MM.1S (cell line): ENCODE measurements at regions not wholly inside any gene's neighbourhood (a gene's known extent, or its start where the extent isn't known, plus 50 kb on each side); places are given as distances from the start of the nearest gene placed in this dataset.
"Not testable (repeated sequence)": the region's sequence is repeated elsewhere in the genome, so short reads cannot be mapped to it uniquely, and the experiment has no call there.

Experiments
- DNase-seq: peaks from one replicate; pipeline ENCODE4 v3.0.0-alpha.2; 2015
- H2AFZ ChIP-seq: fragments of 300-600 bp; sonication (generic); 2 replicates; pipeline ENCODE4 v1.6.0; 2016; ENCODE audit warnings: antibody characterized with exemption, low read length
- H3F3A ChIP-seq: fragments of 300-600 bp; sonication (generic); 2 replicates; pipeline ENCODE4 v1.6.1; 2016; ENCODE audit warnings: mild to moderate bottlenecking, antibody characterized with exemption, low read length, moderate library complexity, mixed read lengths; ENCODE audit not compliant: insufficient read depth
- H3K27ac ChIP-seq: fragments of 300-600 bp; sonication (generic); 2 replicates; pipeline ENCODE4 v1.5.1; 2016; ENCODE audit warnings: mild to moderate bottlenecking, low read length
- H3K27me3 ChIP-seq: fragments of 300-600 bp; sonication (generic); replicated peaks from 2 replicates; pipeline ENCODE4 v1.6.0; 2016; ENCODE audit warnings: low read length; ENCODE audit not compliant: insufficient read depth
- H3K36me3 ChIP-seq: fragments of 300-600 bp; sonication (generic); replicated peaks from 2 replicates; pipeline ENCODE4 v1.6.1; 2016; ENCODE audit warnings: mild to moderate bottlenecking, low read length, mixed read lengths; ENCODE audit not compliant: insufficient read depth
- H3K4me1 ChIP-seq: fragments of 300-600 bp; sonication (generic); 2 replicates; pipeline ENCODE4 v1.6.1; 2016; ENCODE audit warnings: low read length, mixed read lengths
- H3K4me2 ChIP-seq: fragments of 300-600 bp; sonication (generic); 2 replicates; pipeline ENCODE4 v1.6.0; 2016; ENCODE audit warnings: low read depth, low read length
- H3K4me3 ChIP-seq: fragments of 300-600 bp; sonication (generic); 2 replicates; pipeline ENCODE4 v1.5.1; 2016; ENCODE audit warnings: low read length, mixed read lengths
- H3K79me2 ChIP-seq: fragments of 300-600 bp; sonication (generic); 2 replicates; pipeline ENCODE4 v1.6.1; 2016; ENCODE audit warnings: mixed run types, low read length, mixed read lengths
- H3K9ac ChIP-seq: fragments of 300-600 bp; sonication (generic); 2 replicates; pipeline ENCODE4 v1.6.1; 2016; ENCODE audit warnings: low read length, mixed read lengths
- H3K9me2 ChIP-seq: fragments of 300-600 bp; sonication (generic); replicated peaks from 2 replicates; pipeline ENCODE4 v1.6.1; 2016; ENCODE audit warnings: mild to moderate bottlenecking, low read length, mixed read lengths; ENCODE audit not compliant: insufficient read depth
- H3K9me3 ChIP-seq: fragments of 300-600 bp; sonication (generic); replicated peaks from 2 replicates; pipeline ENCODE4 v1.6.1; 2016; ENCODE audit warnings: mild to moderate bottlenecking, low read length, mixed read lengths; ENCODE audit not compliant: insufficient read depth
- H4K20me1 ChIP-seq: fragments of 300-600 bp; sonication (generic); 2 replicates; pipeline ENCODE4 v1.6.1; 2016; ENCODE audit warnings: mild to moderate bottlenecking, low read length, moderate library complexity, mixed read lengths; ENCODE audit not compliant: insufficient read depth
- CTCF ChIP-seq: fragments of 300-600 bp; sonication (generic); IDR thresholded peaks from 2 replicates; pipeline ENCODE4 v1.5.1; 2016; ENCODE audit warnings: antibody characterized with exemption, low read length, mixed read lengths
- EZH2 ChIP-seq: fragments of 300-600 bp; sonication (generic); optimal IDR thresholded peaks from 2 replicates; pipeline ENCODE3; 2017; ENCODE audit warnings: low read depth, mild to moderate bottlenecking, antibody characterized with exemption, low read length, mixed read lengths
- EZH2phosphoT487 ChIP-seq: fragments of 300-600 bp; sonication (generic); IDR thresholded peaks from 2 replicates; pipeline ENCODE4 v1.6.1; 2018; ENCODE audit warnings: antibody characterized with exemption, low read length

- no peak overlapping the region for H2AFZ ChIP-seq
- H3K36me3 ChIP-seq, result no peaks in the 10 kb centered on the region
- peaks cover 31% of the 10 kb centered on the region for H3K4me1 ChIP-seq
- no peaks in the 10 kb centered on the region for H4K20me1 ChIP-seq
- H3K4me2 ChIP-seq, result no peak overlapping the region
- H3K27me3 ChIP-seq, result no peaks in the 10 kb centered on the region
- H3K9me3 ChIP-seq, result no peaks in the 10 kb centered on the region
- no peak overlapping the region for H3K27ac ChIP-seq
- no peak overlapping the region for H3K4me3 ChIP-seq
- TF ChIP-seq EZH2phosphoT487 (no peak), EZH2 (no peak), CTCF (no peak)
- H3K9ac ChIP-seq, result no peak overlapping the region
- peaks cover 3% of the 10 kb centered on the region; the same call in 1 of the 2 replicates for H3F3A ChIP-seq
- H3K9me2 ChIP-seq, result no peaks in the 10 kb centered on the region
- no peaks in the 10 kb centered on the region for H3K79me2 ChIP-seq
- no peak for DNase-seq
Observed at GRCh38 chr12:27863839-27864238, 83.8 kb upstream of the MANSC4 start.

- Histone ChIP-seq H3K4me2 (peak overlapping the region; percentile 20; the same call in 1 of the 2 replicates), H3K9me3 (no peaks in the 10 kb centered on the region), H3K27me3 (no peaks in the 10 kb centered on the region), H3K27ac (peak overlapping the region; percentile 68), H3K9me2 (no peaks in the 10 kb centered on the region), H3K4me1 (peaks cover 31% of the 10 kb centered on the region), H3K4me3 (no peak overlapping the region), H4K20me1 (no peaks in the 10 kb centered on the region), H3F3A (peaks cover 3% of the 10 kb centered on the region; the same call in 1 of the 2 replicates), H2AFZ (0 out of 2 replicates have a peak overlapping the region, but pooled peaks have one; percentile 8), H3K36me3 (no peaks in the 10 kb centered on the region), H3K79me2 (no peaks in the 10 kb centered on the region), H3K9ac (0 out of 2 replicates have a peak overlapping the region, but pooled peaks have one; percentile 12)
- DNase-seq, result peak; percentile 90
- no peak for TF ChIP-seq EZH2
- TF ChIP-seq EZH2phosphoT487, result no peak
- TF ChIP-seq CTCF, result no peak
Observed at GRCh38 chr12:27861428-27862167, 81.6 kb upstream of the MANSC4 start.

GRCh38 chr12:27859648-27860047 lies 79.6 kb upstream of the MANSC4 start:
- Histone ChIP-seq H3K79me2 (no peaks in the 10 kb centered on the region), H3K9ac (no peak overlapping the region), H3F3A (peaks cover 3% of the 10 kb centered on the region; the same call in 1 of the 2 replicates), H3K4me3 (no peak overlapping the region), H3K4me1 (peaks cover 31% of the 10 kb centered on the region), H3K4me2 (no peak overlapping the region), H3K9me2 (no peaks in the 10 kb centered on the region), H4K20me1 (no peaks in the 10 kb centered on the region), H2AFZ (no peak overlapping the region), H3K36me3 (no peaks in the 10 kb centered on the region), H3K9me3 (no peaks in the 10 kb centered on the region), H3K27me3 (no peaks in the 10 kb centered on the region), H3K27ac (no peak overlapping the region)
- TF ChIP-seq EZH2phosphoT487, result no peak
- TF ChIP-seq CTCF, result no peak
- no peak for TF ChIP-seq EZH2
- no peak for DNase-seq

- H3K27me3 ChIP-seq, H3K9me2 ChIP-seq, H3K79me2 ChIP-seq, H4K20me1 ChIP-seq, H3K9ac ChIP-seq, H3K9me3 ChIP-seq, H3K4me3 ChIP-seq, H2AFZ ChIP-seq, H3K36me3 ChIP-seq, H3K4me2 ChIP-seq, H3K27ac ChIP-seq, H3F3A ChIP-seq, DNase-seq: not testable (repeated sequence)
- H3K4me1 ChIP-seq, result peaks cover 22% of the 10 kb centered on the region
Observed at GRCh38 chr12:27857006-27857405, 77.0 kb upstream of the MANSC4 start.
